ENCODE measurements at regions not wholly inside any gene's neighbourhood (a gene's known extent, or its start where the extent isn't known, plus 50 kb on each side); places are given as distances from the start of the nearest gene placed in this dataset.

DNA sequence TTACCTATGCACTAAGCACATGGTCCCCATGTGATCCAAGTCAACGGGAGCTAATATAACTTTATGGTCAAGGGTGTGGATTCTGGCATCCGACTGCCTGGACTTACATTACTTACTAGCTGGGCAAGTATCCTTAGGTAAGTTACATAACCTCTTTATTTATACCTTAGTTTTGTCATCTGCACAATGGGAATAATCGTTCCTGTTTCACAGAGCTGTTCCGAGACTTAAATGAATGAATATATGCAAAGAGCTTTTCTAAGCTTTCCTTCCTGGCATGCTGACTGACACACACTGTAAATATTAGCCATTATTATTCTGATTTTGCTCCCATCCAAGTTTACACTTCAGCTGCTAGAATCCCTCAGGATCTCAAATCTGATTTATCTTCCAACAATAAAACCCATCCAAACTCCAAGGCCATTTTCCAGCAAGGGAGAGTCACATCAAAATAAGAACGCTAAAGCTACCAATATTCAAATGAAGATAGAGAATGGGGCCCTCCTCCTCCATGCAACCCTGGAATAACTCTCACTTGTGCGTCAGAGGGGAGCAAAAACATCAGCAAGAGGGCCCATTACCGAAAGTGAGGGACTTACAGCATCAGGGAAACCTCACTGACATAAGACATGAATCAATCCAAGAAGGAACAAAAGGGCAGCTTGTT is 115.6 kb upstream of the KAZN start:
- Histone ChIP-seq H3K27ac (ENCODE audit: low read length) (no peak overlapping the region), H3K36me3 (ENCODE audit: control insufficient read depth, insufficient read depth, low read length) (no peaks in the 10 kb centered on the region), H3K27me3 (ENCODE audit: control insufficient read depth, insufficient read depth, low read length) (no peaks in the 10 kb centered on the region), H3K4me1 (ENCODE audit: control insufficient read depth, insufficient read depth, low read length) (peaks cover 5% of the 10 kb centered on the region), H3K4me3 (ENCODE audit: low read length) (no peak overlapping the region), H3K9me3 (replicated peaks; ENCODE audit: control insufficient read depth, low read depth, low read length) (no peaks in the 10 kb centered on the region)
- 27% methylated on average over 2 of the region's 7 CpGs for WGBS (ENCODE audit: insufficient coverage)
- peak; percentile 89 for DNase-seq

DNA sequence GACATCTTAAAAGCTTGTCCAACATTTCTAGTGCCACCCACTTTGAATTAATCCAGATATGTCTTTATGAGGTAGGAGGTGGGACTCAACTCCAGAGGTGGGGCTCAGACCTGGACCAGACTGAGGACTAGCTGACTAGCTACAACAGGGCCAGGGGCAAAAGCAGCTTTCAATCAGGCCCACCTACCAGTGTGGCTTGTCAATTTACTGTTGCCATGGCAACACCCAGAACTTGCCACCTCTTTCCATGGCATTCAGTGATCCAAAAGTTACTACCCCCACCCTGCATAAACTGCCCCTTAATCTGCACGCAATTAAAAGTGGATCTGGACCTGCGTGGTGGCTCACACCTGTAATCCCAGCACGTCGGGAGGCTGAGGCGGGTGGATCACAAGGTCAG is 113.2 kb upstream of the KAZN start:
- no CpG with 5 or more reads among the region's 5 CpGs for WGBS (ENCODE audit: insufficient coverage)
- no peaks in the 10 kb centered on the region for H3K9me3 ChIP-seq (replicated peaks; ENCODE audit: control insufficient read depth, low read depth, low read length)
- DNase-seq, result no peak

GRCh38 chr1:14486401-14487201 is 111.9 kb upstream of the KAZN start:
- 60% methylated on average over 4 of the region's 8 CpGs for WGBS (ENCODE audit: insufficient coverage)
- DNase-seq, result peak; percentile 74

More for the DNA sequence above, 113.2 kb upstream of the KAZN start:
- H3K4me3 ChIP-seq (ENCODE audit: low read length), result no peak overlapping the region
- no peak overlapping the region for H3K27ac ChIP-seq (ENCODE audit: low read length)
- no peaks in the 10 kb centered on the region for H3K36me3 ChIP-seq (ENCODE audit: control insufficient read depth, insufficient read depth, low read length)
- peaks cover 5% of the 10 kb centered on the region for H3K4me1 ChIP-seq (ENCODE audit: control insufficient read depth, insufficient read depth, low read length)
- H3K27me3 ChIP-seq (ENCODE audit: control insufficient read depth, insufficient read depth, low read length), result no peaks in the 10 kb centered on the region

DNA sequence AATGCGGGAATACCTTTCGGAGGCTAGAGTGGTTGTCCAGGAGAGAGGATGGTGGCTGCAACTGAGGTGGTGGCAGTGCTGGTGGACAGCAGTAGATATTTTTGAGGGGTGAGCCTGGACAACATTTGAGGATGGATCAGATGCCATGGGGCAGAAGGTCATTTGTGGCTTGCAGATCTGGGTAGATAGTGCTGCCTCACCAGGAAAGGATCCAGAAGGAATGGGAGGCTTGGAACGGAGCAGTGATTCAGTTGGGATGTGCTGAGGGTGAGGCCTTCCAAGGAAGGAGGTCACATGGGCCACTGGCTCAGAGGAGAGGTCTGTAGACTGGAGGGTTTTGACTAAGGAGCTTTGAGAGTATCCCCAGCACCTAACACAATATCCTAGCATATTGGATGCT is 110.8 kb upstream of the KAZN start:
- Histone ChIP-seq H3K9me3 (replicated peaks; ENCODE audit: control insufficient read depth, low read depth, low read length) (no peaks in the 10 kb centered on the region), H3K27me3 (ENCODE audit: control insufficient read depth, insufficient read depth, low read length) (no peaks in the 10 kb centered on the region), H3K4me3 (ENCODE audit: low read length) (no peak overlapping the region), H3K27ac (ENCODE audit: low read length) (no peak overlapping the region), H3K36me3 (ENCODE audit: control insufficient read depth, insufficient read depth, low read length) (no peaks in the 10 kb centered on the region), H3K4me1 (ENCODE audit: control insufficient read depth, insufficient read depth, low read length) (peaks cover 5% of the 10 kb centered on the region)
- no peak for DNase-seq
- WGBS (ENCODE audit: insufficient coverage), result 72% methylated on average over 3 of the region's 3 CpGs

More at GRCh38 chr1:14486401-14487201, 111.9 kb upstream of the KAZN start:
- no peak overlapping the region for H3K4me3 ChIP-seq (ENCODE audit: low read length)
- H3K4me1 ChIP-seq (ENCODE audit: control insufficient read depth, insufficient read depth, low read length), result peaks cover 5% of the 10 kb centered on the region
- no peaks in the 10 kb centered on the region for H3K36me3 ChIP-seq (ENCODE audit: control insufficient read depth, insufficient read depth, low read length)
- peak overlapping the region; percentile 29 for H3K27ac ChIP-seq (ENCODE audit: low read length)
- H3K27me3 ChIP-seq (ENCODE audit: control insufficient read depth, insufficient read depth, low read length), result no peaks in the 10 kb centered on the region
- no peaks in the 10 kb centered on the region for H3K9me3 ChIP-seq (replicated peaks; ENCODE audit: control insufficient read depth, low read depth, low read length)

- Histone ChIP-seq H3K27ac (ENCODE audit: low read length) (no peak overlapping the region), H3K4me3 (ENCODE audit: low read length) (no peak overlapping the region), H3K36me3 (ENCODE audit: control insufficient read depth, insufficient read depth, low read length) (no peaks in the 10 kb centered on the region), H3K9me3 (replicated peaks; ENCODE audit: control insufficient read depth, low read depth, low read length) (no peaks in the 10 kb centered on the region), H3K27me3 (ENCODE audit: control insufficient read depth, insufficient read depth, low read length) (no peaks in the 10 kb centered on the region), H3K4me1 (ENCODE audit: control insufficient read depth, insufficient read depth, low read length) (no peaks in the 10 kb centered on the region)
- no peak for DNase-seq
- no CpG with 5 or more reads among the region's 1 CpG for WGBS (ENCODE audit: insufficient coverage)
Measured at GRCh38 chr1:14494911-14495310, 103.6 kb upstream of the KAZN start.

DNA sequence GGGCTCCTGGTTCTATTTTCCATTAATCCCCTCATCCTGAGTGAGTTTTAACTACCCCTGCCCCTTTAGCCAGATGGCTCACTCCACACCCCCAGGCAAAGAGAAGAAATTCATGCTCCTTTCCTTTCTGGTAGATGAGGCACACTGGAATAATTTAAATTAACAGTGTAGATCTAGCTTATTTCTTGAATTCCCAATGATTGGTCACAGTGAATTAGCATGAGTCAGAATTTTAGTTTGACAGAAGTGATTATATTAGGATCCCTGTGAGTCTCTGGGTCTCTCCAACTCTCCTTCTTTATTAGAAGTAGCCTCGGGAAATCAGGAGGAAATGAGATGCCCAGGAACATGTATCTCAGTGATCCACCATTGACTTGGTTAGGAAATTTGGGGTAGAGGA is 103.1 kb upstream of the KAZN start:
- no peak overlapping the region for H3K27ac ChIP-seq (ENCODE audit: low read length)
- no peak for DNase-seq
- no CpG with 5 or more reads among the region's 1 CpG for WGBS (ENCODE audit: insufficient coverage)
- H3K36me3 ChIP-seq (ENCODE audit: control insufficient read depth, insufficient read depth, low read length), result no peaks in the 10 kb centered on the region
- H3K4me3 ChIP-seq (ENCODE audit: low read length), result no peak overlapping the region
- no peaks in the 10 kb centered on the region for H3K4me1 ChIP-seq (ENCODE audit: control insufficient read depth, insufficient read depth, low read length)
- no peaks in the 10 kb centered on the region for H3K27me3 ChIP-seq (ENCODE audit: control insufficient read depth, insufficient read depth, low read length)
- H3K9me3 ChIP-seq (replicated peaks; ENCODE audit: control insufficient read depth, low read depth, low read length), result no peaks in the 10 kb centered on the region

- DNase-seq, result no peak
- WGBS (ENCODE audit: insufficient coverage), result no CpG with 5 or more reads among the region's 3 CpGs
Measured at GRCh38 chr1:14495996-14496395, 102.5 kb upstream of the KAZN start.

GRCh38 chr1:14498839-14499238 is 99.6 kb upstream of the KAZN start:
- no peak for DNase-seq
- Histone ChIP-seq H3K27me3 (ENCODE audit: control insufficient read depth, insufficient read depth, low read length) (no peaks in the 10 kb centered on the region), H3K36me3 (ENCODE audit: control insufficient read depth, insufficient read depth, low read length) (no peaks in the 10 kb centered on the region), H3K9me3 (replicated peaks; ENCODE audit: control insufficient read depth, low read depth, low read length) (no peaks in the 10 kb centered on the region), H3K4me1 (ENCODE audit: control insufficient read depth, insufficient read depth, low read length) (no peaks in the 10 kb centered on the region), H3K27ac (ENCODE audit: low read length) (no peak overlapping the region), H3K4me3 (ENCODE audit: low read length) (no peak overlapping the region)
- 83% methylated on average over 2 of the region's 6 CpGs for WGBS (ENCODE audit: insufficient coverage)

More at GRCh38 chr1:14495996-14496395, 102.5 kb upstream of the KAZN start:
- no peak overlapping the region for H3K27ac ChIP-seq (ENCODE audit: low read length)
- H3K27me3 ChIP-seq (ENCODE audit: control insufficient read depth, insufficient read depth, low read length), result no peaks in the 10 kb centered on the region
- H3K9me3 ChIP-seq (replicated peaks; ENCODE audit: control insufficient read depth, low read depth, low read length), result no peaks in the 10 kb centered on the region
- no peak overlapping the region for H3K4me3 ChIP-seq (ENCODE audit: low read length)
- no peaks in the 10 kb centered on the region for H3K4me1 ChIP-seq (ENCODE audit: control insufficient read depth, insufficient read depth, low read length)
- H3K36me3 ChIP-seq (ENCODE audit: control insufficient read depth, insufficient read depth, low read length), result no peaks in the 10 kb centered on the region

GRCh38 chr1:14499312-14500040 is 99.0 kb upstream of the KAZN start:
- Histone ChIP-seq H3K27ac (ENCODE audit: low read length) (no peak overlapping the region), H3K4me3 (ENCODE audit: low read length) (no peak overlapping the region), H3K27me3 (ENCODE audit: control insufficient read depth, insufficient read depth, low read length) (no peaks in the 10 kb centered on the region), H3K9me3 (replicated peaks; ENCODE audit: control insufficient read depth, low read depth, low read length) (no peaks in the 10 kb centered on the region), H3K36me3 (ENCODE audit: control insufficient read depth, insufficient read depth, low read length) (no peaks in the 10 kb centered on the region), H3K4me1 (ENCODE audit: control insufficient read depth, insufficient read depth, low read length) (no peaks in the 10 kb centered on the region)
- no peak for DNase-seq
- WGBS (ENCODE audit: insufficient coverage), result 85% methylated on average over 4 of the region's 9 CpGs

GRCh38 chr1:14500041-14500440 is 98.4 kb upstream of the KAZN start:
- H3K27me3 ChIP-seq (ENCODE audit: control insufficient read depth, insufficient read depth, low read length), result no peaks in the 10 kb centered on the region
- DNase-seq, result no peak
- H3K36me3 ChIP-seq (ENCODE audit: control insufficient read depth, insufficient read depth, low read length), result no peaks in the 10 kb centered on the region
- no peaks in the 10 kb centered on the region for H3K4me1 ChIP-seq (ENCODE audit: control insufficient read depth, insufficient read depth, low read length)
- H3K27ac ChIP-seq (ENCODE audit: low read length), result no peak overlapping the region
- no peaks in the 10 kb centered on the region for H3K9me3 ChIP-seq (replicated peaks; ENCODE audit: control insufficient read depth, low read depth, low read length)
- no CpG with 5 or more reads among the region's 4 CpGs for WGBS (ENCODE audit: insufficient coverage)
- no peak overlapping the region for H3K4me3 ChIP-seq (ENCODE audit: low read length)

All from muscle of leg (tissue), 3 donors.